22Rv1 (cell line): ENCODE measurements at regions not wholly inside any gene's neighbourhood (a gene's known extent, or its start where the extent isn't known, plus 50 kb on each side); places are given as distances from the start of the nearest gene placed in this dataset.
A peak's percentile ranks its signal among the peaks of the same experiment; 100 is the strongest.

Experiments used
- H3K27ac ChIP-seq: fragments of 450-650 bp; 2 replicates; pipeline ENCODE4 v1.5.1; 2017
- CTCF ChIP-seq: fragments of 450-650 bp; IDR thresholded peaks from 2 replicates; pipeline ENCODE4 v1.5.1; 2017; ENCODE audit warnings: mild to moderate bottlenecking
- ZFX ChIP-seq: fragments of 450-650 bp; IDR thresholded peaks from 2 replicates; pipeline ENCODE4 v1.6.1; 2017; ENCODE audit warnings: antibody characterized with exemption, borderline replicate concordance

DNA sequence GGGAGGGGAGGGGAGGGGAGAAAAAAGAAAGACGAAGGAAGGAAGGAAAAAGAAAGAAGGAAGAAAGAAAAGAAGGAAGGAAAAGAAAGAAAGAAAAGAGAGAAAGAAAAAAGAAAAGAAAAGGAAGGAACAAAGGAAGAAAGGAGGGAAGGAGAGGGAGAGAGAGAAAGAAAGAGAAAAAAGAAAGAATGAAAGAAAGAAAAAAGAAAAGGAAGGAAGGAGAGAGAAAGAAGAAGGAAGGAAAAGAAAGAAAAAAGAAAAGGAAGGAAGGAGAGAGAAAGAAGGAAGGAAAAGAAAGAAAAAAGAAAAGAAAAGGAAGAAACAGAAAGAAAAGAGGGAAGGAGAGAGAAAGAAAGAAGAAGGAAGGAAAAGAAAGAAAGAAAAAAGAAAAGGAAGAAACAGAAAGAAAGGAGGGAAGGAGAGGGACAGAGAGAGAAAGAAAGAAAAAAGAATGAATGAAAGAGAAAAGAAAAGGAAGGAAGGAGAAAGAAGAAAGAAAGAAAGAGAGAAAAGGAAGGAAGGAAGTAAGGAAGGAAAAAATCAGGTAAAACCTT, 225.3 kb downstream of the TPBG start:
- no peak overlapping the region for H3K27ac ChIP-seq

GRCh38 chr6:82589509-82590206, 226.0 kb downstream of the TPBG start:
- TF ChIP-seq ZFX (no peak), CTCF (peak; percentile 19; the same call in 1 of the 2 replicates)
- H3K27ac ChIP-seq, result no peak overlapping the region

More for the DNA sequence above, 225.3 kb downstream of the TPBG start:
- TF ChIP-seq CTCF, result no peak
- TF ChIP-seq ZFX, result no peak

DNA sequence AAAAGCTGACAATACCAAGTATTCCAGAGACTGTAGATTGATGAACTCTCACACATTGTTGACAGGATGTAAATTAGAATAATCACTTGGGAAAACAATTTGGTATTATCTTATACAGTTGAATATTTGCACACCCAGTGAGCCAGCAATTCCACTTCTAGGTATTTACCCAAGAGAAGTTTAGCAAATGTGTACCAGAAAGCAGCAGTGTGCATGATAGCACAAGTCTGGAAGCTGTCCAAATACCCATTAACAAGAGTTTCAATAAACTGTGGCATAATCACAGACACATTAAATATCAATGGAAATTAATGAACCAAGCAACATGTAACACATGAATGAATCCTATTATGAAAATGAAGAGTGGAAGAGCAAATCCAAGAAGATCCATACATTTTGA, 233.6 kb downstream of the TPBG start:
- no peak overlapping the region for H3K27ac ChIP-seq
- TF ChIP-seq ZFX, result no peak
- TF ChIP-seq CTCF, result no peak

DNA sequence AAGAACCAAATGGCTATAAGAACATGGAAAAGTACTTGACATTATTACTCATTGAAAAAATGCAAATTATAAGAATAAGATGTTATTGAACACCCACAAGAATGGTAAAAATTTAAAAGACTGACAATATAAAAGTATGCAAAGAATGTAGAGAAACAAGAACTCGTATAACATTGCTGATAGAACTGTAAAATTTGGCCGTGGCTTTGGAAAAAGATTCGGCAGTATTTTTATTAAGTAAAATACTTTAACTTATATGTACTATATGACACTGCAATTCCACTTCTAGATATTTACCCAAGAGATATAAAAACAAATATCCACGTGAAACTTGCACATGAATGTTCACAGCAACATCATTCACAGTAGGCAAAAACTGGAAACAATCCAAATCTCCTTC, 239.2 kb downstream of the TPBG start:
- TF ChIP-seq ZFX (no peak), CTCF (no peak)
- H3K27ac ChIP-seq, result no peak overlapping the region

DNA sequence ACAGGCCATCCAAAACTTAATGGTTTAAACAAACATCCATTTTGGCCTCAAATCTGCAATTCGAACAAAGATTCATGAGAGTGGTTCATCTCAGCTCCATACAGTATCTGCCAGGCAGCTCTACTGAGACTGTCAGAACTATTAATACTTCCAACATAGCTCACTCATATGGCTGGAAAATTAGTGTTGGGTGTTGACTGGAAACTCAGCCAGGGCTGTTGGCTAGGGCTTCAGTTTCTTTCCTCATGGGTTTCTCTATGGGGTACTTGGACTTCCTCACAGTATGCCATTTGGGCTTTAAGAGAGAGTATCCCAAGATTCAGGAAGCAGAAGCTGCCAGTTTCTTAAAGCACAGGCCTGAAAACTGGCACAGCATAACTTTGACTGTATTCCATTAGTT, 240.3 kb downstream of the TPBG start:
- TF ChIP-seq CTCF (no peak), ZFX (no peak)
- H3K27ac ChIP-seq, result no peak overlapping the region

- H3K27ac ChIP-seq, result no peak overlapping the region
- no peak for TF ChIP-seq ZFX
- TF ChIP-seq CTCF, result no peak
These were observed 244.5 kb downstream of the TPBG start for GRCh38 chr6:82607998-82608725.

DNA sequence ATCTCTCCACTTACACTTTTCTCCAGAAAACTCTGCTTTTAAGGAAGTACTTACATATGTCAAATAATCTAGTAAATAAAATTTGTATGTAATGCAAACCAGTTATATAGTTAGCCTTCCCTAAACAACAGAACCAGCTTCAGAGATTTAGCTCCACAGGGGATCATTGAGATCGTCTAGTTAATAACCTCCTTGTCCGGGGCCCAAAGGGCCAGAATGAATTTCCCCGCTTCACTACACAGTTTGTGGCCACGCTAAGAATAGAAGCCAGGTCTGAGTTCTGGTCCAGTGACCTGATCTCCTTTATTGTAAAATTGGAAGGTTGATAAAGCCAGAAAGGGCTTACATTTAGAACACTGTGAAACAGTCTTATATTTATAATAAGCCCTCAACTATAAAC, 245.2 kb downstream of the TPBG start:
- TF ChIP-seq CTCF (no peak), ZFX (no peak)
- no peak overlapping the region for H3K27ac ChIP-seq
